SKM-1 (cell line): ENCODE measurements at regions not wholly inside any gene's neighbourhood (a gene's known extent, or its start where the extent isn't known, plus 50 kb on each side); places are given as distances from the start of the nearest gene placed in this dataset.

Experiments
- DNase-seq: peaks from one replicate; lab custom pipeline; 2025; ENCODE audit not compliant: unreplicated experiment; lab: John Stamatoyannopoulos, UW

DNA sequence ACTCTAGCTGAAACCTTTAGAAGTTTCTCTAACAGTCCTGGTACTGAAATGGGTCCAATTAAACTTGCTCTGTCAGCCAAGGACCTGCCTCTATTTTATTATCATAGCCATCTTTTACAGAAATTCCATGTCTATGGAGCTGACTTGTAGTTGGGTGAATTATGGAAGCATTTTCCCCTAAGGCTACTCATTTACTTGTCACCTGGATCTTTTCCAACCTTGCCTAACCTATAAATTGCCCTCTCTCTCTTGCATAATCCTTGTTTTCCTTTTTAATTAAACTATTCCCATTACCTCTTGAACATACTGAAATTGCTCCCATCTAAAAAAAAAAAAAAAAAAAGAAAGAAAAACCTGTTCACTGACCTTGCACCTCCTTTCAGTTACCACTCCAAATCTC, 74.6 kb upstream of the DOK6 start:
- DNase-seq = no peak

GRCh38 chr18:69328086-69328485, 72.6 kb upstream of the DOK6 start:
- no peak for DNase-seq

DNA sequence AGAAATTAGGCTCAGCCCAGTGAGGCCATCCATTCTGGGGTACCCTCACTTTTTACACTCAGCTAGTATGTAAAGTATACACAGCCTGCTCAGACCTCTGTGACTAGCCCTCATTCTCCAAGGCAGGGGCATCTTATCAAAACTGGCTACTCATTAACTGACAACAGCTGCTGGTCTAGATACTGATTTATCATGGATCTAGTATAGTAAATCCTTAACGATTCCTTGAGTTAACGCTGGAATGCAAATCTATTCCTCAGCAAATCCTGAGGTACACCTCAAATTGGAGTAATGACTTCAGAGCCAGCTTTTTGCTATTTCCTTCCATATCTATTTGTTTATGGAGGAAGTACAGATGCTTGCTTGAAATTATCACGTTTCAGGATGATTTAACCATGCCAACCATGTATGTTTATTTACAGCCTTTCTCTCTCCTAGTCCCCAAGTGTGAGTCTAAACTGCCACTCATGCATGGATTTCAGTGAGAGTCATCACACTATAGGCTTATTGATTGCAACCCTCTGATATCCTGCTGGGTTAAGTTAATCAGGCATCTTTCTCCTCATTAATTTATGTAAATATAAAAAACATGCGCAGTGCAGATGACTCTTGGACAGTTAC, 70.2 kb upstream of the DOK6 start:
- no peak for DNase-seq

DNA sequence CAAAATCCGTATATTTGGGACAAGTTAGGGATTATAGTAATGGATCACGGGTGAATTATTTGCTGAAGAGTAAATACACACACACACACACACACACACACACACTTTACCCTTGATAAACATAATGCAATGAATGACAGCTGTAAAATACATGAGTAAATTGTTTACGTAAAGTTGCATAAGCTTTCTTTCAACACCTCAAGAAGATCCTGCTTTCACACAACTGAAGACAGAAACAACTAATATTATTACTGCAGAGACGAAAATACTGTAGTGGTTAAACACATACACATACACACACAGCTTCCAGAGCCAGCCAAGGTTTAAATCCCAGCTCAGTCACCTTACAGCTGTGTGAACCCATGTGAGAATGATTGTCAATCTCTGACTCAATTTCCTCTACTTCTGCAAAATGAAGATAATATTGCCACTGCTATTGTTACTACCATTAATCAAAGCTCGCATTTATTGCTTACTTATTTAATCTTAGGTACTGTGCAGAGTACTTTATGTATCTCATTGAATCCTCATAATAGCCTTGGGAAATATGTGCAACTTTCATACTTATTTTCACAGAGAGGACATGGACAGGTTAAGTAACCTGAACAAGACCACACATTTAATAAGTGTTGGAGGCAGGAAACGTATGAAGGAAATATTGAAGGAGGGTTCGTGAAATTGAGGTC, 50.6 kb upstream of the DOK6 start:
- DNase-seq = no peak
